ENCODE measurements at regions not wholly inside any gene's neighbourhood (a gene's known extent, or its start where the extent isn't known, plus 50 kb on each side); places are given as distances from the start of the nearest gene placed in this dataset.

- DNase-seq (ENCODE audit: low read depth in 3 of 3): no peak
Observed at GRCh38 chr20:40449144-40449690, 239.8 kb downstream of the MAFB start.

GRCh38 chr20:40446888-40447287, 242.1 kb downstream of the MAFB start:
- no peak for DNase-seq (ENCODE audit: low read depth in 3 of 3)

- DNase-seq (ENCODE audit: low read depth in 3 of 3): no peak
Observed at GRCh38 chr20:40444516-40444915, 244.5 kb downstream of the MAFB start.

- no peak for DNase-seq (ENCODE audit: low read depth in 3 of 3)
Observed at GRCh38 chr20:40443753-40444152, 245.3 kb downstream of the MAFB start.

- DNase-seq (ENCODE audit: low read depth in 3 of 3): no peak
Observed at GRCh38 chr20:40442181-40442963, 246.7 kb downstream of the MAFB start.

GRCh38 chr20:40441771-40442170, 247.3 kb downstream of the MAFB start:
- DNase-seq (ENCODE audit: low read depth in 3 of 3): no peak

- DNase-seq (ENCODE audit: low read depth in 3 of 3): no peak
Observed at GRCh38 chr20:40438161-40438830, 250.7 kb downstream of the MAFB start.

GRCh38 chr20:40436011-40436410, 253.0 kb downstream of the MAFB start:
- no peak for DNase-seq (ENCODE audit: low read depth in 3 of 3)

GRCh38 chr20:40435146-40435895, 253.7 kb downstream of the MAFB start:
- no peak for DNase-seq (ENCODE audit: low read depth in 3 of 3)

GRCh38 chr20:40434122-40434521, 254.9 kb downstream of the MAFB start:
- DNase-seq (ENCODE audit: low read depth in 3 of 3): no peak

GRCh38 chr20:40433341-40433861, 255.6 kb downstream of the MAFB start:
- DNase-seq (ENCODE audit: low read depth in 3 of 3): no peak

GRCh38 chr20:40431611-40432010, 257.4 kb downstream of the MAFB start:
- no peak for DNase-seq (ENCODE audit: low read depth in 3 of 3)

- DNase-seq (ENCODE audit: low read depth in 3 of 3): no peak
Observed at GRCh38 chr20:40431112-40431511, 257.9 kb downstream of the MAFB start.

- DNase-seq (ENCODE audit: low read depth in 3 of 3): no peak
Observed at GRCh38 chr20:40427026-40427425, 262.0 kb downstream of the MAFB start.

- DNase-seq (ENCODE audit: low read depth in 3 of 3): no peak
Observed at GRCh38 chr20:40424695-40425094, 264.3 kb downstream of the MAFB start.

GRCh38 chr20:40422656-40423055, 266.4 kb downstream of the MAFB start:
- DNase-seq (ENCODE audit: low read depth in 3 of 3): no peak

GRCh38 chr20:40416274-40416673, 272.8 kb downstream of the MAFB start:
- no peak for DNase-seq (ENCODE audit: low read depth in 3 of 3)

- DNase-seq (ENCODE audit: low read depth in 3 of 3): no peak
Observed at GRCh38 chr20:40414843-40415615, 274.0 kb downstream of the MAFB start.

- DNase-seq (ENCODE audit: low read depth in 3 of 3): no peak
Observed at GRCh38 chr20:40410028-40410427, 279.0 kb downstream of the MAFB start.

GRCh38 chr20:40397467-40397866, 291.6 kb downstream of the MAFB start:
- no peak for DNase-seq (ENCODE audit: low read depth in 3 of 3)
